ENCODE measurements at regions not wholly inside any gene's neighbourhood (a gene's known extent, or its start where the extent isn't known, plus 50 kb on each side); places are given as distances from the start of the nearest gene placed in this dataset.
A peak's percentile ranks its signal among the peaks of the same experiment; 100 is the strongest.

DNA sequence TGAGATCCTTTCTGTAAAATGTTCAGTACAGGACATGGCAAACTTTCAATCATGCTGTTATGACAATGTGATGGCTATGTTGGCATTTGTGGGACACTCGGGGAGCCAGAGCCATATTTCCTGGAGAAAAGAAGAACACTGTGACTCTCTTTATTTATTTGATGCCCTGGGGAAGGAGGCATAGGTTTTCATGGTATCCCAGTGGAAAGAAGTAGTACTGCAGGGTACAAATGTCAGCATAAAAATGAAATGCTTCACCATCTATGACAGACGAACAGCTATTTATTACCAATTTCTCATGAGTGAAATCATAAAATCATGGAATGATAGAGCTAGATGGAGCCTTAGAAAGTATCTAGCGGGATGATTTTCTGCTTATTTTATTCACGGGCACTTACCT, 217.1 kb downstream of the COL4A1 start:
- TF ChIP-seq, protein P1, sequence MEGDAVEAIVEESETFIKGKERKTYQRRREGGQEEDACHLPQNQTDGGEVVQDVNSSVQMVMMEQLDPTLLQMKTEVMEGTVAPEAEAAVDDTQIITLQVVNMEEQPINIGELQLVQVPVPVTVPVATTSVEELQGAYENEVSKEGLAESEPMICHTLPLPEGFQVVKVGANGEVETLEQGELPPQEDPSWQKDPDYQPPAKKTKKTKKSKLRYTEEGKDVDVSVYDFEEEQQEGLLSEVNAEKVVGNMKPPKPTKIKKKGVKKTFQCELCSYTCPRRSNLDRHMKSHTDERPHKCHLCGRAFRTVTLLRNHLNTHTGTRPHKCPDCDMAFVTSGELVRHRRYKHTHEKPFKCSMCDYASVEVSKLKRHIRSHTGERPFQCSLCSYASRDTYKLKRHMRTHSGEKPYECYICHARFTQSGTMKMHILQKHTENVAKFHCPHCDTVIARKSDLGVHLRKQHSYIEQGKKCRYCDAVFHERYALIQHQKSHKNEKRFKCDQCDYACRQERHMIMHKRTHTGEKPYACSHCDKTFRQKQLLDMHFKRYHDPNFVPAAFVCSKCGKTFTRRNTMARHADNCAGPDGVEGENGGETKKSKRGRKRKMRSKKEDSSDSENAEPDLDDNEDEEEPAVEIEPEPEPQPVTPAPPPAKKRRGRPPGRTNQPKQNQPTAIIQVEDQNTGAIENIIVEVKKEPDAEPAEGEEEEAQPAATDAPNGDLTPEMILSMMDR (IDR thresholded peaks at IDR 0.05) = peak; percentile 50
- TF ChIP-seq, protein P2, sequence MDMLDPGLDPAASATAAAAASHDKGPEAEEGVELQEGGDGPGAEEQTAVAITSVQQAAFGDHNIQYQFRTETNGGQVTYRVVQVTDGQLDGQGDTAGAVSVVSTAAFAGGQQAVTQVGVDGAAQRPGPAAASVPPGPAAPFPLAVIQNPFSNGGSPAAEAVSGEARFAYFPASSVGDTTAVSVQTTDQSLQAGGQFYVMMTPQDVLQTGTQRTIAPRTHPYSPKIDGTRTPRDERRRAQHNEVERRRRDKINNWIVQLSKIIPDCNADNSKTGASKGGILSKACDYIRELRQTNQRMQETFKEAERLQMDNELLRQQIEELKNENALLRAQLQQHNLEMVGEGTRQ (IDR thresholded peaks at IDR 0.05; ENCODE audit: borderline replicate concordance, low read depth, low read length) = no peak
- TF ChIP-seq GABPA (IDR thresholded peaks at IDR 0.05; ENCODE audit: low read depth) (no peak), POLR2AphosphoS5 (IDR thresholded peaks at IDR 0.05; ENCODE audit: low read depth, low read length) (no peak), TEAD4 (IDR thresholded peaks at IDR 0.05; ENCODE audit: borderline replicate concordance, insufficient read depth) (no peak), EZH2phosphoT487 (IDR thresholded peaks at IDR 0.05; ENCODE audit: borderline replicate concordance, low read depth) (no peak)
- TF ChIP-seq, protein P3, sequence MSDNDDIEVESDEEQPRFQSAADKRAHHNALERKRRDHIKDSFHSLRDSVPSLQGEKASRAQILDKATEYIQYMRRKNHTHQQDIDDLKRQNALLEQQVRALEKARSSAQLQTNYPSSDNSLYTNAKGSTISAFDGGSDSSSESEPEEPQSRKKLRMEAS (IDR thresholded peaks at IDR 0.05; ENCODE audit: low read depth) = no peak
- TF ChIP-seq, protein P4, sequence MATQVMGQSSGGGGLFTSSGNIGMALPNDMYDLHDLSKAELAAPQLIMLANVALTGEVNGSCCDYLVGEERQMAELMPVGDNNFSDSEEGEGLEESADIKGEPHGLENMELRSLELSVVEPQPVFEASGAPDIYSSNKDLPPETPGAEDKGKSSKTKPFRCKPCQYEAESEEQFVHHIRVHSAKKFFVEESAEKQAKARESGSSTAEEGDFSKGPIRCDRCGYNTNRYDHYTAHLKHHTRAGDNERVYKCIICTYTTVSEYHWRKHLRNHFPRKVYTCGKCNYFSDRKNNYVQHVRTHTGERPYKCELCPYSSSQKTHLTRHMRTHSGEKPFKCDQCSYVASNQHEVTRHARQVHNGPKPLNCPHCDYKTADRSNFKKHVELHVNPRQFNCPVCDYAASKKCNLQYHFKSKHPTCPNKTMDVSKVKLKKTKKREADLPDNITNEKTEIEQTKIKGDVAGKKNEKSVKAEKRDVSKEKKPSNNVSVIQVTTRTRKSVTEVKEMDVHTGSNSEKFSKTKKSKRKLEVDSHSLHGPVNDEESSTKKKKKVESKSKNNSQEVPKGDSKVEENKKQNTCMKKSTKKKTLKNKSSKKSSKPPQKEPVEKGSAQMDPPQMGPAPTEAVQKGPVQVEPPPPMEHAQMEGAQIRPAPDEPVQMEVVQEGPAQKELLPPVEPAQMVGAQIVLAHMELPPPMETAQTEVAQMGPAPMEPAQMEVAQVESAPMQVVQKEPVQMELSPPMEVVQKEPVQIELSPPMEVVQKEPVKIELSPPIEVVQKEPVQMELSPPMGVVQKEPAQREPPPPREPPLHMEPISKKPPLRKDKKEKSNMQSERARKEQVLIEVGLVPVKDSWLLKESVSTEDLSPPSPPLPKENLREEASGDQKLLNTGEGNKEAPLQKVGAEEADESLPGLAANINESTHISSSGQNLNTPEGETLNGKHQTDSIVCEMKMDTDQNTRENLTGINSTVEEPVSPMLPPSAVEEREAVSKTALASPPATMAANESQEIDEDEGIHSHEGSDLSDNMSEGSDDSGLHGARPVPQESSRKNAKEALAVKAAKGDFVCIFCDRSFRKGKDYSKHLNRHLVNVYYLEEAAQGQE (IDR thresholded peaks at IDR 0.05; ENCODE audit: low read depth, low read length) = no peak
- TF ChIP-seq, protein P5, sequence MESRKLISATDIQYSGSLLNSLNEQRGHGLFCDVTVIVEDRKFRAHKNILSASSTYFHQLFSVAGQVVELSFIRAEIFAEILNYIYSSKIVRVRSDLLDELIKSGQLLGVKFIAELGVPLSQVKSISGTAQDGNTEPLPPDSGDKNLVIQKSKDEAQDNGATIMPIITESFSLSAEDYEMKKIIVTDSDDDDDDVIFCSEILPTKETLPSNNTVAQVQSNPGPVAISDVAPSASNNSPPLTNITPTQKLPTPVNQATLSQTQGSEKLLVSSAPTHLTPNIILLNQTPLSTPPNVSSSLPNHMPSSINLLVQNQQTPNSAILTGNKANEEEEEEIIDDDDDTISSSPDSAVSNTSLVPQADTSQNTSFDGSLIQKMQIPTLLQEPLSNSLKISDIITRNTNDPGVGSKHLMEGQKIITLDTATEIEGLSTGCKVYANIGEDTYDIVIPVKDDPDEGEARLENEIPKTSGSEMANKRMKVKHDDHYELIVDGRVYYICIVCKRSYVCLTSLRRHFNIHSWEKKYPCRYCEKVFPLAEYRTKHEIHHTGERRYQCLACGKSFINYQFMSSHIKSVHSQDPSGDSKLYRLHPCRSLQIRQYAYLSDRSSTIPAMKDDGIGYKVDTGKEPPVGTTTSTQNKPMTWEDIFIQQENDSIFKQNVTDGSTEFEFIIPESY (IDR thresholded peaks at IDR 0.05; ENCODE audit: borderline replicate concordance, low read depth) = no peak
